ENCODE measurements at regions not wholly inside any gene's neighbourhood (a gene's known extent, or its start where the extent isn't known, plus 50 kb on each side); places are given as distances from the start of the nearest gene placed in this dataset.

- TF ChIP-seq EZH2phosphoT487 (IDR thresholded peaks at IDR 0.05) (no peak), CTCF (IDR thresholded peaks at IDR 0.05) (no peak), EZH2 (IDR thresholded peaks at IDR 0.05) (no peak)
Observed at GRCh38 chr20:22825076-22825475, 210.0 kb upstream of the SSTR4 start.
